Mesenchymal stem cell (in vitro differentiated cells and primary cell): ENCODE measurements at regions not wholly inside any gene's neighbourhood (a gene's known extent, or its start where the extent isn't known, plus 50 kb on each side); places are given as distances from the start of the nearest gene placed in this dataset.

Source experiments
- DNase-seq: peaks from one replicate; pipeline ENCODE4 v3.0.0-alpha.2; 2013
- H2AFZ ChIP-seq: one replicate; pipeline ENCODE4 v1.6.1; 2013; ENCODE audit warnings: low read depth, mild to moderate bottlenecking, control low read depth, inconsistent platforms, low read length, moderate library complexity
- H2AK5ac ChIP-seq: 2 replicates; pipeline ENCODE4 v1.6.1; 2013; ENCODE audit warnings: low read length, moderate library complexity, mild to moderate bottlenecking, inconsistent platforms; ENCODE audit not compliant: severe bottlenecking
- H2BK120ac ChIP-seq: one replicate; pipeline ENCODE4 v1.6.1; 2013; ENCODE audit warnings: low read depth, mild to moderate bottlenecking, inconsistent platforms, low read length, moderate library complexity
- H2BK12ac ChIP-seq, 2 experiments: one replicate each; pipeline ENCODE4 v1.6.1; 2013; ENCODE audit warnings: inconsistent platforms in 2 of 2, low read length in 2 of 2, mild to moderate bottlenecking in 2 of 2, moderate library complexity in 2 of 2, control low read depth in 1 of 2
- H2BK15ac ChIP-seq: one replicate; pipeline ENCODE4 v1.6.1; 2013; ENCODE audit warnings: mild to moderate bottlenecking, low read depth, inconsistent platforms; ENCODE audit not compliant: poor library complexity, severe bottlenecking
- H2BK5ac ChIP-seq: 2 replicates; pipeline ENCODE4 v1.6.1; 2013; ENCODE audit warnings: low read depth, mild to moderate bottlenecking, low read length, control low read depth, inconsistent platforms; ENCODE audit not compliant: poor library complexity, severe bottlenecking
- H3K14ac ChIP-seq, 2 experiments: one replicate each; pipeline ENCODE4 v1.6.1; 2013; ENCODE audit warnings: inconsistent platforms in 2 of 2, low read length in 2 of 2, control low read depth in 1 of 2, mild to moderate bottlenecking in 1 of 2, moderate library complexity in 1 of 2
- H3K18ac ChIP-seq, 2 experiments: one replicate each; pipeline ENCODE4 v1.6.1; 2013; ENCODE audit warnings: inconsistent platforms in 2 of 2, low read length in 2 of 2, control low read depth in 1 of 2, low read depth in 1 of 2, mild to moderate bottlenecking in 1 of 2
- H3K23ac ChIP-seq, 2 experiments: one replicate each; pipeline ENCODE4 v1.6.1; 2013; ENCODE audit warnings: inconsistent platforms in 2 of 2, low read length in 2 of 2, mild to moderate bottlenecking in 2 of 2, moderate library complexity in 2 of 2, control low read depth in 1 of 2
- H3K27ac ChIP-seq: 2 replicates; pipeline ENCODE4 v1.5.1; 2013; ENCODE audit warnings: mild to moderate bottlenecking, moderate library complexity, low read length, control low read depth, inconsistent platforms; ENCODE audit not compliant: poor library complexity, severe bottlenecking
- H3K27me3 ChIP-seq, 2 experiments: 2 replicates each; pipeline versions ENCODE4 v1.6.1 to v1.7.0; 2013; ENCODE audit warnings: low read length in 2 of 2, mild to moderate bottlenecking in 2 of 2, moderate library complexity in 2 of 2, control low read depth in 1 of 2, inconsistent platforms in 1 of 2; ENCODE audit not compliant: control insufficient read depth in 1 of 2, insufficient read depth in 1 of 2
- H3K36me3 ChIP-seq, 2 experiments: 2 replicates each; pipeline versions ENCODE4 v1.6.1 to v1.7.0; 2013; ENCODE audit warnings: low read length in 2 of 2, control low read depth in 1 of 2, inconsistent platforms in 1 of 2, low read depth in 1 of 2, mild to moderate bottlenecking in 1 of 2; ENCODE audit not compliant: insufficient read depth in 2 of 2, control insufficient read depth in 1 of 2
- H3K4ac ChIP-seq, 2 experiments: one replicate each; pipeline ENCODE4 v1.6.1; 2013; ENCODE audit warnings: inconsistent platforms in 2 of 2, low read length in 2 of 2, mild to moderate bottlenecking in 2 of 2, moderate library complexity in 2 of 2, control low read depth in 1 of 2, low read depth in 1 of 2
- H3K4me1 ChIP-seq: 2 replicates; pipeline ENCODE4 v1.6.1; 2013; ENCODE audit warnings: low read depth, low read length, control low read depth; ENCODE audit not compliant: control insufficient read depth, insufficient read depth
- H3K4me2 ChIP-seq: 2 replicates; pipeline ENCODE4 v1.6.1; 2013; ENCODE audit warnings: low read length, mild to moderate bottlenecking, inconsistent platforms; ENCODE audit not compliant: poor library complexity, severe bottlenecking
- H3K4me3 ChIP-seq, 2 experiments: 2 replicates each; pipeline versions ENCODE4 v1.5.1 to v1.7.0; 2013; ENCODE audit warnings: low read length in 2 of 2, mild to moderate bottlenecking in 2 of 2, control low read depth in 1 of 2, low read depth in 1 of 2; ENCODE audit not compliant: insufficient read depth in 1 of 2
- H3K79me1 ChIP-seq: replicated peaks from 2 replicates; pipeline ENCODE4 v1.6.1; 2013; ENCODE audit warnings: mild to moderate bottlenecking, control low read depth, low read length, inconsistent platforms; ENCODE audit not compliant: poor library complexity, severe bottlenecking
- H3K9ac ChIP-seq: 2 replicates; pipeline ENCODE4 v1.7.0; 2013; ENCODE audit warnings: mild to moderate bottlenecking, low read length, moderate library complexity
- H3K9me3 ChIP-seq: 2 replicates; pipeline ENCODE4 v1.7.0; 2013; ENCODE audit warnings: mild to moderate bottlenecking, low read length; ENCODE audit not compliant: control insufficient read depth
- H4K8ac ChIP-seq: one replicate; pipeline ENCODE4 v1.6.1; 2013; ENCODE audit warnings: inconsistent platforms, mild to moderate bottlenecking, low read length, moderate library complexity
- H4K91ac ChIP-seq: one replicate; pipeline ENCODE4 v1.6.1; 2013; ENCODE audit warnings: mild to moderate bottlenecking, low read length, inconsistent platforms
- WGBS: methylation state at CpG from one replicate; pipeline ENCODE4 v1.1.7; 2013; ENCODE audit warnings: mixed read lengths; 5-methylcytosine and 5-hydroxymethylcytosine counted together

GRCh38 chr7:153320681-153321080 lies 561.1 kb downstream of the ACTR3B start:
- Histone ChIP-seq H2AK5ac (no peak overlapping the region), H3K4ac (no peak overlapping the region)

GRCh38 chr7:153322991-153323390 lies 563.4 kb downstream of the ACTR3B start:
- Histone ChIP-seq H2AFZ (no peak overlapping the region), H4K8ac (no peak overlapping the region), H3K27me3 (no peaks in the 10 kb centered on the region), H3K79me1 (no peaks in the 10 kb centered on the region), H2BK5ac (no peak overlapping the region), H2BK12ac (no peak overlapping the region), H4K91ac (no peak overlapping the region), H3K9ac (no peak overlapping the region), H2BK15ac (no peak overlapping the region), H3K4me3 (no peak overlapping the region), H3K27ac (no peak overlapping the region), H2AK5ac (no peak overlapping the region), H3K23ac (no peak overlapping the region), H3K4me2 (no peak overlapping the region), H2BK120ac (no peak overlapping the region), H3K9me3 (peaks cover 15% of the 10 kb centered on the region), H3K4ac (no peak overlapping the region), H3K18ac (no peak overlapping the region), H3K4me1 (no peaks in the 10 kb centered on the region), H3K36me3 (no peaks in the 10 kb centered on the region), H3K14ac (no peak overlapping the region)
- WGBS = 84% methylated on average over 10 of the region's 11 CpGs
- DNase-seq = no peak

More at GRCh38 chr7:153320681-153321080, 561.1 kb downstream of the ACTR3B start:
- 90% methylated on average over 1 of the region's 4 CpGs for WGBS
- Histone ChIP-seq H2BK120ac (no peak overlapping the region), H2AFZ (no peak overlapping the region), H3K14ac (no peak overlapping the region), H4K91ac (no peak overlapping the region), H3K79me1 (no peaks in the 10 kb centered on the region), H3K27me3 (no peaks in the 10 kb centered on the region), H3K36me3 (no peaks in the 10 kb centered on the region), H3K18ac (no peak overlapping the region), H3K4me3 (no peak overlapping the region), H2BK12ac (no peak overlapping the region), H3K9me3 (peaks cover 9% of the 10 kb centered on the region), H2BK15ac (no peak overlapping the region), H3K4me2 (no peak overlapping the region), H3K9ac (no peak overlapping the region), H4K8ac (no peak overlapping the region), H3K23ac (no peak overlapping the region), H3K27ac (no peak overlapping the region), H2BK5ac (no peak overlapping the region), H3K4me1 (no peaks in the 10 kb centered on the region)
- DNase-seq = no peak

DNA sequence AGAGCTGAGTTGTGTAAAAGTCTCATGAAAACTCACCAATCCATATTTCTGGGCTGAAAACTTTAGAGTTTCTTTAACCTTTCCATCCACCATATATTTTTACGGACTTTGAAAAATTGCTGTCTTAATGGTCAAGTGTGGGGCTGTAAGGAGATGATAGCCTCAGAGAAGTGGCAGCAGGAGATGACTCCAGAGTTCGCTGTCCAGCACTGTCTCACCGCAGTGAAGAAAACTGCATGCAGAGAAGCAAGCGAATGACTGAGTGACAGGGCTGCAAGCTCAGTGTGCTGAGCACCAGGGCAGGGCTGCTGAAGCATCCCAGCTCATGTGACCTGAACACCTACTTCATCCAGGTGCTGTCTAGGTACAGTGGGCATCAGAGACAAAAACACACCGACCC lies 564.5 kb downstream of the ACTR3B start:
- no peak overlapping the region for H3K23ac ChIP-seq
- no peak overlapping the region for H3K14ac ChIP-seq
- no peak overlapping the region for H4K91ac ChIP-seq
- no peaks in the 10 kb centered on the region for H3K4me1 ChIP-seq
- 82% methylated on average over 4 of the region's 5 CpGs for WGBS
- H3K27me3 ChIP-seq = no peaks in the 10 kb centered on the region
- no peaks in the 10 kb centered on the region for H3K79me1 ChIP-seq
- H3K4me2 ChIP-seq = no peak overlapping the region
- no peak overlapping the region for H2BK5ac ChIP-seq
- H2BK15ac ChIP-seq = no peak overlapping the region
- H3K27ac ChIP-seq = no peak overlapping the region
- no peak overlapping the region for H3K9ac ChIP-seq
- no peak overlapping the region for H3K4me3 ChIP-seq
- no peak overlapping the region for H3K18ac ChIP-seq
- H2AFZ ChIP-seq = no peak overlapping the region
- peaks cover 15% of the 10 kb centered on the region for H3K9me3 ChIP-seq
- no peak for DNase-seq
- no peak overlapping the region for H4K8ac ChIP-seq
- H2AK5ac ChIP-seq = no peak overlapping the region
- no peak overlapping the region for H2BK120ac ChIP-seq
- no peak overlapping the region for H3K4ac ChIP-seq
- H3K36me3 ChIP-seq = no peaks in the 10 kb centered on the region
- no peak overlapping the region for H2BK12ac ChIP-seq

DNA sequence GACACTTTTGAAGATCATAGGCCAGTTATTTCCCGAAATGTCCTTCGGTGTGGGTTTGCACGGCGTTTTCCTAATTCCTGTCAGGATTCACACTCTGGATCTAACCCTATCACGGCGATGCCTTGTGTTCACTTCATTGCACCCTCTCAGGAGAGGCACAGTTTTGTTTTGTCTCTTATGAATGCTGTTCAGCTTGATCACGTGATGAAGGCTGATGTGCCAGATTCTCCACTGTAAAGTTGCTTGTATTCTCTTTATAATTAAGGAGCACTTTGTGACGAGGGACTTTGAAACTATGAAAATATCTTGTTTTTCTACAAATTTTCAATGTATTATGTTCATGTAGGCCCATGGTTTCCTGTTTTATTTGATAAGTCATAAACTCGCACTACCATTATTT lies 568.1 kb downstream of the ACTR3B start:
- no peaks in the 10 kb centered on the region for H3K36me3 ChIP-seq
- H3K79me1 ChIP-seq = no peaks in the 10 kb centered on the region
- no peak overlapping the region for H3K23ac ChIP-seq
- no peak for DNase-seq
- no peak overlapping the region for H2BK15ac ChIP-seq
- H2BK120ac ChIP-seq = no peak overlapping the region
- no peak overlapping the region for H3K4me3 ChIP-seq
- H3K27ac ChIP-seq = no peak overlapping the region
- H4K8ac ChIP-seq = no peak overlapping the region
- 88% methylated on average over 8 of the region's 9 CpGs for WGBS
- no peak overlapping the region for H4K91ac ChIP-seq
- no peaks in the 10 kb centered on the region for H3K27me3 ChIP-seq
- no peak overlapping the region for H3K4ac ChIP-seq
- no peak overlapping the region for H2BK12ac ChIP-seq
- H3K14ac ChIP-seq = no peak overlapping the region
- no peaks in the 10 kb centered on the region for H3K4me1 ChIP-seq
- H3K9ac ChIP-seq = no peak overlapping the region
- no peak overlapping the region for H2BK5ac ChIP-seq
- no peak overlapping the region for H2AK5ac ChIP-seq
- H3K4me2 ChIP-seq = no peak overlapping the region
- no peak overlapping the region for H2AFZ ChIP-seq
- H3K9me3 ChIP-seq = peaks cover 17% of the 10 kb centered on the region
- H3K18ac ChIP-seq = no peak overlapping the region
